OCI-LY1 (cell line): ENCODE measurements at regions not wholly inside any gene's neighbourhood (a gene's known extent, or its start where the extent isn't known, plus 50 kb on each side); places are given as distances from the start of the nearest gene placed in this dataset.
A peak's percentile ranks its signal among the peaks of the same experiment; 100 is the strongest.

Source experiments
- H2AFZ ChIP-seq: fragments of 200-600 bp; sonication (generic), shearing (Covaris generic); 2 replicates; pipeline ENCODE4 v1.6.0; 2014; ENCODE audit warnings: antibody characterized with exemption, mild to moderate bottlenecking, low read length
- H3F3A ChIP-seq: fragments of 200-600 bp; sonication (generic), shearing (Covaris generic); 2 replicates; pipeline ENCODE4 v1.6.0; 2014; ENCODE audit warnings: mild to moderate bottlenecking, antibody characterized with exemption, low read length, moderate library complexity; ENCODE audit not compliant: insufficient read depth
- H3K27ac ChIP-seq: fragments of 200-600 bp; sonication (generic); 2 replicates; pipeline ENCODE4 v1.5.1; 2014; ENCODE audit warnings: low read length, mixed run types, mild to moderate bottlenecking, low read depth; ENCODE audit not compliant: poor library complexity, severe bottlenecking
- H3K27me3 ChIP-seq: fragments of 200-600 bp; sonication (generic); 2 replicates; pipeline ENCODE4 v1.6.0; 2014; ENCODE audit warnings: antibody characterized with exemption, mild to moderate bottlenecking, low read length, moderate library complexity; ENCODE audit not compliant: insufficient read depth
- H3K36me3 ChIP-seq: fragments of 200-600 bp; sonication (generic); 2 replicates; pipeline ENCODE4 v1.6.1; 2014; ENCODE audit warnings: mild to moderate bottlenecking, antibody characterized with exemption, low read length, moderate library complexity, mixed read lengths; ENCODE audit not compliant: insufficient read depth
- H3K4me1 ChIP-seq: fragments of 200-600 bp; sonication (generic); 2 replicates; pipeline ENCODE4 v1.5.1; 2014; ENCODE audit warnings: mild to moderate bottlenecking, low read length, moderate library complexity; ENCODE audit not compliant: insufficient read depth, severe bottlenecking
- H3K4me2 ChIP-seq: fragments of 200-600 bp; sonication (generic), shearing (Covaris generic); 2 replicates; pipeline ENCODE4 v1.6.1; 2014; ENCODE audit warnings: low read length
- H3K4me3 ChIP-seq: fragments of 200-600 bp; sonication (generic); 2 replicates; pipeline ENCODE4 v1.5.1; 2014; ENCODE audit warnings: low read length, low read depth, mild to moderate bottlenecking, mixed read lengths; ENCODE audit not compliant: poor library complexity, severe bottlenecking
- H3K79me2 ChIP-seq: fragments of 200-600 bp; shearing (Covaris generic); 2 replicates; pipeline ENCODE4 v1.6.1; 2016; ENCODE audit warnings: mixed run types, low read length, mixed read lengths; ENCODE audit not compliant: insufficient read depth
- H3K9ac ChIP-seq: fragments of 200-600 bp; sonication (generic), shearing (Covaris generic); 2 replicates; pipeline ENCODE4 v1.6.1; 2014; ENCODE audit warnings: mild to moderate bottlenecking, low read length, mixed read lengths
- H3K9me2 ChIP-seq: fragments of 200-600 bp; sonication (generic), shearing (Covaris generic); 2 replicates; pipeline ENCODE4 v1.6.1; 2014; ENCODE audit warnings: low read depth, mild to moderate bottlenecking, low read length, mixed read lengths
- H3K9me3 ChIP-seq: fragments of 200-600 bp; shearing (Covaris generic); 2 replicates; pipeline ENCODE4 v1.6.1; 2014; ENCODE audit warnings: low read length, mixed read lengths
- H4K20me1 ChIP-seq: fragments of 200-600 bp; sonication (generic), shearing (Covaris generic); 2 replicates; pipeline ENCODE4 v1.6.0; 2016; ENCODE audit warnings: mild to moderate bottlenecking, low read length; ENCODE audit not compliant: insufficient read depth
- CTCF ChIP-seq: fragments of 200-600 bp; sonication (generic), shearing (Covaris generic); IDR thresholded peaks from 2 replicates; pipeline ENCODE4 v1.5.1; 2017; ENCODE audit warnings: mild to moderate bottlenecking, antibody characterized with exemption, low read length, moderate library complexity, mixed read lengths
- EZH2 ChIP-seq: fragments of 200-600 bp; sonication (generic), shearing (Covaris generic); IDR thresholded peaks from 2 replicates; pipeline ENCODE4 v1.8.0; 2017; ENCODE audit warnings: borderline replicate concordance, mixed run types, mild to moderate bottlenecking, antibody characterized with exemption, low read length, moderate library complexity, mixed read lengths

- Histone ChIP-seq H3K27me3 (no peaks in the 10 kb centered on the region), H3K79me2 (no peaks in the 10 kb centered on the region), H3K9me2 (no peaks in the 10 kb centered on the region), H3K36me3 (no peaks in the 10 kb centered on the region), H3K4me1 (no peaks in the 10 kb centered on the region), H3K4me3 (no peak overlapping the region), H3K4me2 (no peak overlapping the region), H4K20me1 (no peaks in the 10 kb centered on the region), H3K27ac (no peak overlapping the region), H3K9me3 (no peaks in the 10 kb centered on the region), H2AFZ (no peak overlapping the region), H3F3A (no peaks in the 10 kb centered on the region), H3K9ac (no peak overlapping the region)
- TF ChIP-seq EZH2 (no peak), CTCF (peak; percentile 100)
Measured at GRCh38 chr7:25565949-25566348, 337.7 kb upstream of the NPVF start.

GRCh38 chr7:25567430-25567829, 339.1 kb upstream of the NPVF start:
- no peaks in the 10 kb centered on the region for H3K79me2 ChIP-seq
- H3K4me1 ChIP-seq = no peaks in the 10 kb centered on the region
- H3K9ac ChIP-seq = no peak overlapping the region
- H3K9me2 ChIP-seq = no peaks in the 10 kb centered on the region
- no peak overlapping the region for H3K4me2 ChIP-seq
- H3K27ac ChIP-seq = no peak overlapping the region
- H3K4me3 ChIP-seq = no peak overlapping the region
- H3K9me3 ChIP-seq = no peaks in the 10 kb centered on the region
- no peaks in the 10 kb centered on the region for H3F3A ChIP-seq
- no peaks in the 10 kb centered on the region for H3K27me3 ChIP-seq
- no peaks in the 10 kb centered on the region for H3K36me3 ChIP-seq
- H4K20me1 ChIP-seq = no peaks in the 10 kb centered on the region
- H2AFZ ChIP-seq = no peak overlapping the region
- TF ChIP-seq EZH2 (no peak), CTCF (no peak)

GRCh38 chr7:25569765-25570164, 341.5 kb upstream of the NPVF start:
- TF ChIP-seq CTCF = no peak
- no peak for TF ChIP-seq EZH2

More at GRCh38 chr7:25569765-25570164, 341.5 kb upstream of the NPVF start:
- Histone ChIP-seq H3K4me2 (no peak overlapping the region), H3K27ac (no peak overlapping the region), H3K4me3 (no peak overlapping the region), H3K9ac (no peak overlapping the region), H3K9me2 (no peaks in the 10 kb centered on the region), H3F3A (no peaks in the 10 kb centered on the region), H3K27me3 (no peaks in the 10 kb centered on the region), H2AFZ (no peak overlapping the region), H3K4me1 (no peaks in the 10 kb centered on the region), H3K9me3 (no peaks in the 10 kb centered on the region), H3K36me3 (no peaks in the 10 kb centered on the region), H4K20me1 (no peaks in the 10 kb centered on the region), H3K79me2 (no peaks in the 10 kb centered on the region)
